ENCODE measurements at regions not wholly inside any gene's neighbourhood (a gene's known extent, or its start where the extent isn't known, plus 50 kb on each side); places are given as distances from the start of the nearest gene placed in this dataset.

DNA sequence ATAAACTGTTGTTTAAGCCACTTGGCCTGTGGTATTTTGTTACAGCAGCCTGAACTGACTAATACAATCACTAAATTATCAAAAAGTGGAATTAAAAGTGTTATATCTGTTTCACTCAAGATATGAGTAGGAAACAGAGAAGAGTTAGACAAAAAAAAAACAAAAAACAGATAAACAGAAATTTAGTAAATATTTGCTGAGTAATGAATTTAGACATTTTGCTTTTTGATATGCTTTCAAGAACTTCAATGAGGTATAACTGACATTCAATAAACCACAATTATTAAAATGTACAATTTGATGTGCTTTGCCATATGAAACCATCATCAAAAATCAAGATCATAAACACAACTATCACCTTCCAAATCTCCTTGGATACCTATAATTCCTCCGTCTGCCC is 369.2 kb downstream of the PAX1 start (continued):
- TF ChIP-seq SRSF4 (IDR thresholded peaks at IDR 0.05; ENCODE audit: low read depth, low read length, poor library complexity, severe bottlenecking) (no peak), ZNF121 (CRISPR knock-in tag; IDR thresholded peaks at IDR 0.05) (no peak), ZNF589 (CRISPR knock-in tag; conservative IDR thresholded peaks at IDR 0.05) (no peak), ZNF768 (CRISPR knock-in tag; IDR thresholded peaks at IDR 0.05) (no peak), ZNF12 (CRISPR knock-in tag; IDR thresholded peaks at IDR 0.05) (peak; percentile 82), MAFF (IDR thresholded peaks at IDR 0.05; ENCODE audit: low read depth, low read length) (peak; percentile 97), ZNF282 (IDR thresholded peaks at IDR 0.05; ENCODE audit: partially characterized antibody) (no peak)
- TF ChIP-seq, protein P1, sequence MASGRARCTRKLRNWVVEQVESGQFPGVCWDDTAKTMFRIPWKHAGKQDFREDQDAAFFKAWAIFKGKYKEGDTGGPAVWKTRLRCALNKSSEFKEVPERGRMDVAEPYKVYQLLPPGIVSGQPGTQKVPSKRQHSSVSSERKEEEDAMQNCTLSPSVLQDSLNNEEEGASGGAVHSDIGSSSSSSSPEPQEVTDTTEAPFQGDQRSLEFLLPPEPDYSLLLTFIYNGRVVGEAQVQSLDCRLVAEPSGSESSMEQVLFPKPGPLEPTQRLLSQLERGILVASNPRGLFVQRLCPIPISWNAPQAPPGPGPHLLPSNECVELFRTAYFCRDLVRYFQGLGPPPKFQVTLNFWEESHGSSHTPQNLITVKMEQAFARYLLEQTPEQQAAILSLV (CRISPR knock-in tag; IDR thresholded peaks at IDR 0.05; ENCODE audit: borderline replicate concordance), result no peak
- TF ChIP-seq, protein P2, sequence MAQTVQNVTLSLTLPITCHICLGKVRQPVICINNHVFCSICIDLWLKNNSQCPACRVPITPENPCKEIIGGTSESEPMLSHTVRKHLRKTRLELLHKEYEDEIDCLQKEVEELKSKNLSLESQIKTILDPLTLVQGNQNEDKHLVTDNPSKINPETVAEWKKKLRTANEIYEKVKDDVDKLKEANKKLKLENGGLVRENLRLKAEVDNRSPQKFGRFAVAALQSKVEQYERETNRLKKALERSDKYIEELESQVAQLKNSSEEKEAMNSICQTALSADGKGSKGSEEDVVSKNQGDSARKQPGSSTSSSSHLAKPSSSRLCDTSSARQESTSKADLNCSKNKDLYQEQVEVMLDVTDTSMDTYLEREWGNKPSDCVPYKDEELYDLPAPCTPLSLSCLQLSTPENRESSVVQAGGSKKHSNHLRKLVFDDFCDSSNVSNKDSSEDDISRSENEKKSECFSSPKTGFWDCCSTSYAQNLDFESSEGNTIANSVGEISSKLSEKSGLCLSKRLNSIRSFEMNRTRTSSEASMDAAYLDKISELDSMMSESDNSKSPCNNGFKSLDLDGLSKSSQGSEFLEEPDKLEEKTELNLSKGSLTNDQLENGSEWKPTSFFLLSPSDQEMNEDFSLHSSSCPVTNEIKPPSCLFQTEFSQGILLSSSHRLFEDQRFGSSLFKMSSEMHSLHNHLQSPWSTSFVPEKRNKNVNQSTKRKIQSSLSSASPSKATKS (CRISPR knock-in tag; IDR thresholded peaks at IDR 0.05), result no peak
- TF ChIP-seq, protein P3, sequence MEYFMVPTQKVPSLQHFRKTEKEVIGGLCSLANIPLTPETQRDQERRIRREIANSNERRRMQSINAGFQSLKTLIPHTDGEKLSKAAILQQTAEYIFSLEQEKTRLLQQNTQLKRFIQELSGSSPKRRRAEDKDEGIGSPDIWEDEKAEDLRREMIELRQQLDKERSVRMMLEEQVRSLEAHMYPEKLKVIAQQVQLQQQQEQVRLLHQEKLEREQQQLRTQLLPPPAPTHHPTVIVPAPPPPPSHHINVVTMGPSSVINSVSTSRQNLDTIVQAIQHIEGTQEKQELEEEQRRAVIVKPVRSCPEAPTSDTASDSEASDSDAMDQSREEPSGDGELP (IDR thresholded peaks at IDR 0.05; ENCODE audit: borderline replicate concordance, low read depth), result no peak
- TF ChIP-seq, protein P4, sequence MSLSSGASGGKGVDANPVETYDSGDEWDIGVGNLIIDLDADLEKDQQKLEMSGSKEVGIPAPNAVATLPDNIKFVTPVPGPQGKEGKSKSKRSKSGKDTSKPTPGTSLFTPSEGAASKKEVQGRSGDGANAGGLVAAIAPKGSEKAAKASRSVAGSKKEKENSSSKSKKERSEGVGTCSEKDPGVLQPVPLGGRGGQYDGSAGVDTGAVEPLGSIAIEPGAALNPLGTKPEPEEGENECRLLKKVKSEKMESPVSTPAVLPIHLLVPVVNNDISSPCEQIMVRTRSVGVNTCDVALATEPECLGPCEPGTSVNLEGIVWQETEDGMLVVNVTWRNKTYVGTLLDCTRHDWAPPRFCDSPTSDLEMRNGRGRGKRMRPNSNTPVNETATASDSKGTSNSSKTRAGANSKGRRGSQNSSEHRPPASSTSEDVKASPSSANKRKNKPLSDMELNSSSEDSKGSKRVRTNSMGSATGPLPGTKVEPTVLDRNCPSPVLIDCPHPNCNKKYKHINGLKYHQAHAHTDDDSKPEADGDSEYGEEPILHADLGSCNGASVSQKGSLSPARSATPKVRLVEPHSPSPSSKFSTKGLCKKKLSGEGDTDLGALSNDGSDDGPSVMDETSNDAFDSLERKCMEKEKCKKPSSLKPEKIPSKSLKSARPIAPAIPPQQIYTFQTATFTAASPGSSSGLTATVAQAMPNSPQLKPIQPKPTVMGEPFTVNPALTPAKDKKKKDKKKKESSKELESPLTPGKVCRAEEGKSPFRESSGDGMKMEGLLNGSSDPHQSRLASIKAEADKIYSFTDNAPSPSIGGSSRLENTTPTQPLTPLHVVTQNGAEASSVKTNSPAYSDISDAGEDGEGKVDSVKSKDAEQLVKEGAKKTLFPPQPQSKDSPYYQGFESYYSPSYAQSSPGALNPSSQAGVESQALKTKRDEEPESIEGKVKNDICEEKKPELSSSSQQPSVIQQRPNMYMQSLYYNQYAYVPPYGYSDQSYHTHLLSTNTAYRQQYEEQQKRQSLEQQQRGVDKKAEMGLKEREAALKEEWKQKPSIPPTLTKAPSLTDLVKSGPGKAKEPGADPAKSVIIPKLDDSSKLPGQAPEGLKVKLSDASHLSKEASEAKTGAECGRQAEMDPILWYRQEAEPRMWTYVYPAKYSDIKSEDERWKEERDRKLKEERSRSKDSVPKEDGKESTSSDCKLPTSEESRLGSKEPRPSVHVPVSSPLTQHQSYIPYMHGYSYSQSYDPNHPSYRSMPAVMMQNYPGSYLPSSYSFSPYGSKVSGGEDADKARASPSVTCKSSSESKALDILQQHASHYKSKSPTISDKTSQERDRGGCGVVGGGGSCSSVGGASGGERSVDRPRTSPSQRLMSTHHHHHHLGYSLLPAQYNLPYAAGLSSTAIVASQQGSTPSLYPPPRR (CRISPR knock-in tag; IDR thresholded peaks at IDR 0.05; ENCODE audit: borderline replicate concordance), result no peak
- TF ChIP-seq, protein P5, sequence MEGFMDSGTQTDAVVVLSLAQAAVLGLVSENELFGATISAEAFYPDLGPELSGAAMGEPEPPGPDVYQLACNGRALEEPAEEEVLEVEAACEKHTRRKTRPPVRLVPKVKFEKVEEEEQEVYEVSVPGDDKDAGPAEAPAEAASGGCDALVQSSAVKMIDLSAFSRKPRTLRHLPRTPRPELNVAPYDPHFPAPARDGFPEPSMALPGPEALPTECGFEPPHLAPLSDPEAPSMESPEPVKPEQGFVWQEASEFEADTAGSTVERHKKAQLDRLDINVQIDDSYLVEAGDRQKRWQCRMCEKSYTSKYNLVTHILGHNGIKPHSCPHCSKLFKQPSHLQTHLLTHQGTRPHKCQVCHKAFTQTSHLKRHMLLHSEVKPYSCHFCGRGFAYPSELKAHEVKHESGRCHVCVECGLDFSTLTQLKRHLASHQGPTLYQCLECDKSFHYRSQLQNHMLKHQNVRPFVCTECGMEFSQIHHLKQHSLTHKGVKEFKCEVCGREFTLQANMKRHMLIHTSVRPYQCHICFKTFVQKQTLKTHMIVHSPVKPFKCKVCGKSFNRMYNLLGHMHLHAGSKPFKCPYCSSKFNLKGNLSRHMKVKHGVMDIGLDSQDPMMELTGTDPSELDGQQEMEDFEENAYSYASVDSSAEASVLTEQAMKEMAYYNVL (CRISPR knock-in tag; IDR thresholded peaks at IDR 0.05; ENCODE audit: borderline replicate concordance), result no peak
- TF ChIP-seq, protein P6, sequence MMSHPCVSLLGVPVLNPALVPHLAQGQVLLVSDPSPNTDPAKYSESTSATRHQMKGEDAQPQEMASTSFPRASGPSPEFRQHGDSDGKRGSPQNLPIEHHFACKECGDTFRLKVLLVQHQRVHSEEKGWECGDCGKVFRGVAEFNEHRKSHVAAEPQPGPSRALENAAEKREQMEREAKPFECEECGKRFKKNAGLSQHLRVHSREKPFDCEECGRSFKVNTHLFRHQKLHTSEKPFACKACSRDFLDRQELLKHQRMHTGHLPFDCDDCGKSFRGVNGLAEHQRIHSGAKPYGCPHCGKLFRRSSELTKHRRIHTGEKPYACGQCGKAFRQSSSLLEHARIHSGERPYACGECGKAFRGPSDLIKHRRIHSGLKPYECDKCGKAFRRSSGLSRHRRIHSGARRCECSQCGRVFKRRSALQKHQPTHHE (CRISPR knock-in tag; IDR thresholded peaks at IDR 0.05; ENCODE audit: borderline replicate concordance), result no peak

Measured in HepG2 (cell line).